Skeletal muscle cell (primary cell): ENCODE measurements at regions not wholly inside any gene's neighbourhood (a gene's known extent, or its start where the extent isn't known, plus 50 kb on each side); places are given as distances from the start of the nearest gene placed in this dataset.

Source experiments
- DNase-seq: peaks from one replicate; pipeline ENCODE4 v3.0.0-alpha.2; 2010; ENCODE audit warnings: low read depth
- H3K4me3 ChIP-seq: 2 replicates; pipeline ENCODE4 v1.5.1; 2011; ENCODE audit warnings: low read depth, mild to moderate bottlenecking, control low read depth, low read length, moderate library complexity

- DNase-seq: no peak
- no peak overlapping the region for H3K4me3 ChIP-seq
Observed at GRCh38 chr13:102993348-102993747, 72.9 kb downstream of the SLC10A2 start.

- DNase-seq: no peak
- H3K4me3 ChIP-seq: no peak overlapping the region
Observed at GRCh38 chr13:102984210-102984609, 82.0 kb downstream of the SLC10A2 start.

- DNase-seq: peak; percentile 22
- no peak overlapping the region for H3K4me3 ChIP-seq
Observed at GRCh38 chr13:102983496-102983895, 82.7 kb downstream of the SLC10A2 start.

- no peak for DNase-seq
- no peak overlapping the region for H3K4me3 ChIP-seq
Observed at GRCh38 chr13:102980331-102980982, 85.8 kb downstream of the SLC10A2 start.

GRCh38 chr13:102978168-102978567 lies 88.0 kb downstream of the SLC10A2 start:
- no peak for DNase-seq
- peak overlapping the region; percentile 3 for H3K4me3 ChIP-seq

GRCh38 chr13:102977471-102977870 lies 88.7 kb downstream of the SLC10A2 start:
- no peak for DNase-seq
- H3K4me3 ChIP-seq: no peak overlapping the region

- H3K4me3 ChIP-seq: no peak overlapping the region
- no peak for DNase-seq
Observed at GRCh38 chr13:102974317-102975087, 91.7 kb downstream of the SLC10A2 start.

GRCh38 chr13:102972191-102972590 lies 94.0 kb downstream of the SLC10A2 start:
- H3K4me3 ChIP-seq: no peak overlapping the region
- no peak for DNase-seq

- DNase-seq: no peak
- H3K4me3 ChIP-seq: no peak overlapping the region
Observed at GRCh38 chr13:102970542-102970941, 95.7 kb downstream of the SLC10A2 start.

- no peak overlapping the region for H3K4me3 ChIP-seq
- no peak for DNase-seq
Observed at GRCh38 chr13:102968572-102969228, 97.5 kb downstream of the SLC10A2 start.

- no peak overlapping the region for H3K4me3 ChIP-seq
- no peak for DNase-seq
Observed at GRCh38 chr13:102965802-102966201, 100.4 kb downstream of the SLC10A2 start.

- no peak for DNase-seq
- H3K4me3 ChIP-seq: no peak overlapping the region
Observed at GRCh38 chr13:102962430-102962829, 103.8 kb downstream of the SLC10A2 start.

- H3K4me3 ChIP-seq: no peak overlapping the region
- DNase-seq: no peak
Observed at GRCh38 chr13:102960959-102961358, 105.3 kb downstream of the SLC10A2 start.

- H3K4me3 ChIP-seq: no peak overlapping the region
- DNase-seq: no peak
Observed at GRCh38 chr13:102956449-102956848, 109.8 kb downstream of the SLC10A2 start.

GRCh38 chr13:102954350-102954749 lies 108.5 kb downstream of the ERCC5 start:
- DNase-seq: no peak
- H3K4me3 ChIP-seq: no peak overlapping the region

- DNase-seq: no peak
- H3K4me3 ChIP-seq: no peak overlapping the region
Observed at GRCh38 chr13:102951808-102952207, 106.0 kb downstream of the ERCC5 start.

GRCh38 chr13:102947745-102948405 lies 102.0 kb downstream of the ERCC5 start:
- H3K4me3 ChIP-seq: no peak overlapping the region
- no peak for DNase-seq

- no peak for DNase-seq
- H3K4me3 ChIP-seq: no peak overlapping the region
Observed at GRCh38 chr13:102945886-102946285, 100.1 kb downstream of the ERCC5 start.

- no peak for DNase-seq
- H3K4me3 ChIP-seq: no peak overlapping the region
Observed at GRCh38 chr13:102945324-102945815, 99.5 kb downstream of the ERCC5 start.

- H3K4me3 ChIP-seq: no peak overlapping the region
- DNase-seq: no peak
Observed at GRCh38 chr13:102944821-102945220, 99.0 kb downstream of the ERCC5 start.
